ENCODE measurements at regions not wholly inside any gene's neighbourhood (a gene's known extent, or its start where the extent isn't known, plus 50 kb on each side); places are given as distances from the start of the nearest gene placed in this dataset.
"Not testable (repeated sequence)": the region's sequence is repeated elsewhere in the genome, so short reads cannot be mapped to it uniquely, and the experiment has no call there.

DNA sequence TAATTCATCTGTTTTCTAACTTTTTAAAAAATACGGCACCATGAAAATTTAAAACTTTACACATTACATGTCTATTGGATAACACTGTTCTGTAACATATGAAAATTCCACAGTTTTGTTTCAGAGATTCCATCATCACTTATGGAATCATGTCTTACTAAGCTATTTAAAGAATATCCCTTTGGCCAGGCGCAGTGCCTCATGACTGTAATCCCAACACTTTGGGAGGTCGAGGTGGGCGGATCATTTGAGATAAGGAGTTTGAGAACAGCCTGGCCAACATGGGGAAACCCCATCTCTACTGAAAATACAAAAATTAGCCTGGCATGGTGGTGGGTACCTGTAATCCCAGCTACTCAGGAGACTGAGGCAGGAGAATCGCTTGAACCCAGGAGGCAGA is 131.7 kb upstream of the KRR1 start:
- DNase-seq (ENCODE audit: low read depth) = not testable (repeated sequence)

DNA sequence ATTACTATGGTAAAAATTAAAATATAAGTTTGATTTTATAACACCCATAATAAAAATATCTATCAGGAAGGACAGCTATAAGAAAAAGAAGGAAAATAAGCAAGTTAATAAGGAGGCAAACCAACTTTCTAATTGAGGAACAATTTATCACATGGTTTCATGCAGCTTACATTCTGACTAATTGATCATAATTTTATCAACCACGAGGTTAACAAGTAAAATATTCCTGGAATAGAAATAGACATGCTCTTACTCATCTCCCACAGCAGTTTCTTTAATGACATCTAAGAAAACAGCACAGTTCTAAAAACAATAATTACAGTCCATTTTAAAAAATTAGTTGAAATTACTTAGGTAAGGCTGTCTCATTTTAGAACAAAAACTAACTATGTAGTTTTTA is 130.8 kb upstream of the KRR1 start:
- DNase-seq (ENCODE audit: low read depth) = no peak

DNA sequence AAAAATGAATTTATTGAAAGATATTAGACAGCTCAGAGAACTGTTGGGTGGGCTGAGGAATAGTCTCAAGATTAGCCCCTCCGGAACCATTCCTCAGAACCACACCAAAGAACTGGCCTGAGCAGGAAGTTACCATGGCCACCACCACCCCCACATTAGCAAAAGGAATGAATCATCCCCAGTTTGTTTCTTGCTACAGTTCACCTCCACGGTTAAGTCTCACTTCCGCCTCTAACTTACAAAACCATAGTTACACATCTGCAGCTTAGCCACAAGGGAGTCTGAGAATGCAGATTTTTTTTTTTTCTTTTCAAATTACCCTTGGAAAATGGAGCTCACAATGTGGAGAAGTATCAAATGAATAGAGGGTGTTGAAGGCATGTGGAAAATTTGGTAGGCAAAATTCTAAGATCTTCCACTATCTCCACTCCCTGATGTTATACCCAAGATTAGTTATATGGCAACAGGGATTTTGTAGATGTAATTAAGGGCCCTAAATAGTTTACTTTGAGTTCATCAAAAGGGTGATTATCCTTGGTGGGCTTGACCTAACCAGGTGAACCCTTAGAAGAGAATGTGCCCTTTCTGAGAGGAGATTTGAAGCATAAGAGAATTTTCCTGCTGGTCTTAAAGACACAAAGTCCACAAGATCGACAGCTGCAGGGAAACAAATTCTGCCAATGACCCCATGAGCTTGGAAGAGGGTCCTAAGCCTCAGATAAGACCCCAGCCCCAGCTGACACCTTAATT is 129.8 kb upstream of the KRR1 start:
- DNase-seq (ENCODE audit: low read depth) = no peak

DNA sequence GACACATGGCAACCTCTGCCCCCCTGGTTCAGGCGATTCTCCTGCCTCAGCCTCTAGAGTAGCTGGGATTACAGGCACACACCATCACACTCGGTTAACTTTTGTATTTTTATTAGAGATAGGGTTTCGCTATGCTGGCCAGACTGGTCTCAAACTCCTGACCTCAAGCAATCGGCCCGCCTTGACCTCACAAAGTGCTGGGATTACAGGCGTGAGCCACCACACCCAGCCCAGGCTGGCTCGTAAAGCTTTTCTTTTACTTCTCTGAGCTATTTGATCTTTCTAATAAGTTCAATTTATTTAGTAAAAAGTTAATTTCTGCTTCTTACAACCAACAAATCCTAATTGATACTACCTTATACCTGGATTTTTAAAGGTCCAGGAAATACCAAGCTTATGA is 127.4 kb upstream of the KRR1 start:
- no peak for DNase-seq (ENCODE audit: low read depth)

DNA sequence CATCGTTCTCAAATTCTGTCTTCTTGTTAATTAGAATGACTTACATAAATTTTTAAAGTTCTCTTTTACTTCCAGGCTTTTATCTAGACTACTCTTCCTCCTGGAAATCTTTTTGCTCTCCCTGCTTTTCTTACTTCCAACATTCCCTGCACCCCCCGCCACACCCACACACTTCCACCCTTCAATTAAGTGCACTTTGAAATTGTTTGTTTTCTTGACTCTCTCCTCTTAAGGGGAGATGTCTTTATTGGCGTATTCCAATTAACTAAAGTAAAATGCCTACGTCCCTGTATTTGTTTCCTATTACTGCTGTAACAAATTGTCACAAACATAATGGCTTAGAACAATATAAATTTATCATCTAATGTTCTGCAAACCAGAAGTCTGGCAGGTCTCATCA is 125.2 kb upstream of the KRR1 start:
- no peak for DNase-seq (ENCODE audit: low read depth)

DNA sequence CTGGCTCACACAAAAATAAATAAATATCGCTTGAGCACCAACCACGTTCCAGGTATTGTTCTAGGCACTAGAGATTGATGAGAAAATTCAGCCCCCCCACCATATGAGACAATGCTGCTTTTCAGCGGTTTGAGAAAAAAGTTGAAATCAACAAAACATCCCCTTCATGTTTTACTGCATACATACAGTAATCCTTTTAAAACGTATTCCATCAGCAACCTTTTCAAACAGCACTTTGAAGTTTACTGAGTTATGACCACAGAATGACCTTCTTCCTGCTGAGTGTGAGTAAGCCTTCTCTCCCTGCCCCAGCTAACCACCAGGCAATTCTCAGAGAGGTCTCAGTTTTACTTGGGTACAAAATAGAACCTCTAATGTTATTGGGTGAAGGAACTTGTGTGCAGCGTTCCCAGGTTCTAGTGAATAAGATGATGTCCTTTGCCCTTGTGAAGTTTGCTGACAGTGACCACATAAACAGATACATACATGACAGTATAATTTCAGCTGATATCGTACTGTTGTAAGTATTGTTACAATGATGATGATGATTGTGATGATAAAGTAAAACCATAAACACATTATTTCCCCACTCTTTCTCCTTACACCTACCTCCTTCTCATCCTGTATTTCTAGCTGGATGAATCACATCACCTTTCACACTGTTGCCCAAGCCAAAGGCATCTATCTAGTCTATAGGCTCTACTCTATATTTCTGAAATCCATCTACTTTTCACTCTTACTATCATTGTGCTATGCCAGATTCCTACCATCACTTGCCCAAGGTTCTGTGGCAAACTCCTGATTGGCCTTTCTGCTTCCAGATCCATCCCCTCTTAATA is 124.4 kb upstream of the KRR1 start:
- DNase-seq (ENCODE audit: low read depth) = no peak

DNA sequence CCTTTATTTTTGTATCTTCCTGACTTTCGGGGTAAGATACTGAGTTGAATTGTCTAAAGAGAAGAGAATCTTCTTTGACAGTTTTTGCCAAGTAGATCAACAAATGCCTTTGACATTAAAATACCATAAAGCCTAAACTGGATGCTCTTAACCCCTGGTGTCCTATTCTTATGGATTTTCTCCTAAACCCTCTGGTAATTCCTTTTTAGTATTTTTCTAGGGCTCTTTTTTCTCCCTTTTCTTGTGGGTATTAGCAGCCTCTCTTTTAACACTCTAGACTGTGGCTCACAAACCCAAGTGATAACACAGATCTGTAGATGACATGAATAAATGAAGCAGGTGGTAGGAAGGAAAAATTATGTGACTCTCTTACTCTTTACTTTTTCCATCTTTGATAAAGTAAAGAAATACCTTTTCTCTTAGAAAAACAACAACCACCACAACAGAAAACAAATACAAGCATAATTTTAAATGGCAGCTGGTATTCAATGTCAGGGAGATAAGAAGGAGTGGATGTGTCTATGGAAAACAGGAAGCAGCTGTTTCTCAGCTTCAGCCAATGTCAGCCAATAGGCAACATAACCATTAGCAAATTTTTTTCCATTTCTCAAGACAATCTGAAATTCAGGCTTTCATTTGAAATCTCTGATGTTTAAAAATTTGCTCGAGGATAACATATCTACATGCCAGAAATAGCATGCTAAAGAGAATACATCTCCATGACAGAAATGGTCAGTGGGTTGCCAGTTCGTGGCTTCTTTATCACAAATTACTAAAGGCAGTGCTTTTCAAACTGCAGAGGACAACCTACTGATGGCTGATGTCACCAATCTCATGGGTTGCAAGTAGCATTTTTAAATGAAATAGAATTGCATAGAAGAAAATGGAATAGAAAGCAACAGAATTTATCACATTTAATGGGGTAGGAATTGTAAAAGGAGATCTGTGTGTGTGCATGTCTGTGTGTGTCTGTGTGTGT is 123.1 kb upstream of the KRR1 start:
- DNase-seq (ENCODE audit: low read depth) = no peak

DNA sequence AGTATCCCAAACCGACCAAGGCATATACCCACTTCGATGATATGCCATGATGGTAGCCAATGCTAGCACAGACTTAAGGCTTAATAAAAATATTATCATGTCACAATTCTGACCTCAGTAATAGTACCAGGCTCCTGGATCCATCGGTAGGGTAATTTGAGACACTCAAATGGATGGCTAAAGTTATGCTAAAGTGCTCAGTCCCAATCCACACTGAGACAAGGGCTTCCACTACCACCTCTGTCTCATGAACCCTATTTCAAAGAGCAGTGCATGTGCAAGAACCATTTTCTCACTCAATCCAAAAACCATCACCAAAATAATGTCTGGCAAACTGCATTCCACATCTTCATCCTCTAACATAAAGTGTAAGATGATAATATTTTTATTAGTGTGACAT is 122.4 kb upstream of the KRR1 start:
- DNase-seq (ENCODE audit: low read depth) = no peak

DNA sequence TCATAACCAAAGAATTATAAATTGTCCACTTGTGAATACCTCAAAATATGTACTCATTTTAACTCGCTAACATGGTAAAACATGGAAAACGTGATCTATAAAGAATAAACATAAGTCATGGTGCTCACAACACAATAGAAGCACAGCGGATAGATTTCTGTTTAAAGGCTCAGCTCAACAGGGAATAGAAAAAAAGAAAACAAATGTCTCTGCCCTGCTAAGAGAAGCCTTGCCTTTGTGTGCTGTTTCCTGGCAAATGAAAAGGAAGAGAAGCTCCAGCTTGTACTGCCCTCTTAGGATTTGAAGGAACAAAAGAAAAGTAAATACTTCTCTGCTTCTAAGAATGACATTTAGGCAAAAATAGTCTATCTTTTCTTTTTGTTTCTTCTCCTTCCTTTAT is 121.0 kb upstream of the KRR1 start:
- DNase-seq (ENCODE audit: low read depth) = no peak

DNA sequence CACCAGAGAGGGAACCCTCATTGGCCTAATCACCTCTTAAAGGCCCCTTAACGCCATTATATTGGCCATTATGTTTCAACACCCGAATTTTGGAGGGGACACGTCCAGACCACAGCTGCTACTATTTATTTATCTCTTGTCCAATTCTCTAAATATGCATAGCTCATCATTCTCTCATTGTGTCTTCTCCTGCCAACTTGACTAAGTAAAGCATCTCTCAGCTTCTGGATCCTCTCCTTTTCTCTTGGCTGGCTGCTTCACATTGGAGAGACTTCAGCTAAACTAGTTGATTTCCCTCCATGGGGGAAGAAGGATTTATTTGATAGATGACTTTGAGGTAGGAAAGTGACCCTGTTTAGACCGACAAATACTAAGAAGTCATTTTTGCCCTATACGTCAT is 120.4 kb upstream of the KRR1 start:
- DNase-seq (ENCODE audit: low read depth) = no peak

DNA sequence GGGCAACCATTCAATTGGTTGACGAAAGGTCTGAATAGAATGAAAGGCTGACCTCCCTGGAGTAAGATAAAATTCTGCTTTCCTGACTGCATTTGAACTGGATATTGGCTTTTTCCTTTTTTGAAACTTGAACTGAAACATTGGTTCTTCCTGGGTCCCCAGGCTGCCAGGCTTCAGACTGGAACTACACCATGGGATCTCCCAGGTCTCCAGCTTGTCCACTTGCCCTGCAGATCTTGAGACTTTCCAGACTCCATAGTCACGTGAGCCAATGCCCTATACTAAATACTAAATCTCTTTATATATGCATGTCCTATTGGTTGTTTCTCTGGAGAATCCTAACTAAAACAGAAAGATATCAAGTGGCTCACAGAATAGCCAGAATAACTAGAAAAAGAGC is 118.7 kb upstream of the KRR1 start:
- no peak for DNase-seq (ENCODE audit: low read depth)

DNA sequence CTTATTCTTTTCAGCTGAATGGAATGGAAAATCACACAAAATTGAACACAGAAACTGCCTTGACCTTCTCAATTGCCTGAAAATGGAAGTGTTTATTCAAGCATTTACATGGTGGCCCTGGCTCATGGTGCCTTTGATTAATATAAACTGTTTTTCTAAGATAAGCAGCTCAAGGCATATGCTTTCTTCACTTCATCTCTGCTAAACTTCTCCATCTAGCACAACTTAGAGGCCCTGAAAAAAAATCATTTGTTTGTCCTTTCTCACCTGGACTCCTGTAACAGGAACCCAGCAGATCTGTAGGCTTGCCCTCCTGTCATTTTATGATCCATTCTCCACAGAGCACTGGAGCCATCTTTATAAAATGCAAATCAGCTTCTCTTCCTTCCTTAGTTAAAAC is 117.5 kb upstream of the KRR1 start:
- no peak for DNase-seq (ENCODE audit: low read depth)

DNA sequence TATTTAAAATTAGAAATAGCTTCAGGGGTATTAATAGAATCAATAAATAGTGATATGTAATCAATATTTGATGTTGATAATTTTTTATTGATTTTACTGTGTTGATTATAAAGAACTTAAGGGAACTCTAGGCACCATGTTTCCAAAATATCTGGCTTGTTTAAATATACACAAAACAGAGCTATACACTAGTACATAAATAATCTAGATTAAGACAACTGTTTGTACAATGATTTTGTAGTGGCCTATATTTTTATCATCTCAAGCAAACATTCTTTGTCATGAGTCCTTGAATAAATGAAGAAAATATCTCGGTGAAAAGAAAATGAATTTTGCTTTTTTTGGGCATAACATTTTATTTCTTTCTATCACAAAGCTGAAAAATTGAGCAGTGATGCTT is 117.1 kb upstream of the KRR1 start:
- DNase-seq (ENCODE audit: low read depth) = no peak

DNA sequence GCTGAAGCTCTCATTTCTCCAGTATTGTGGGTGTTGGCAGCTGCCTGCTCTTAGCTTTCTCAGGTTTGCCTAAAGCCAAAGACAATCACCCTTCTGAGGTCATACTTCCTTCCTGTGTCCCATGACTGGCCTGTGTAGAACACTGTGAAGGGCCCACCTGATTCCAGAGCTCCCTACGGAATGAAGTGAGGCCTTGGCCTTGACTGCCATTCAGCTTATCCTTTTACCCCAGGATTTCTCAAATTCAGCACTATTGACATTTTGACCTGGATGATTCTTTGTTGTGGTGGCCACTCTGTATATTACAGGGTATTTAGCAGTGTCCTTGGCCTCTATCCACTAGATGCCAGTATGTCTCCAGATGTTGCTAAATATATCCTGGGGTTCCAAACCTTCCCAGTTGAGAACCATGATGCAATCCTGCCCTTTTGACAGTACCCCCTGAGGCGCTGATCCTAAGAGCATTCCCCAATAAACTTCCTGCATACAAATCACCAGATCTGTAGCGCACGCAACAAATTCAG is 112.3 kb upstream of the KRR1 start:
- DNase-seq (ENCODE audit: low read depth) = no peak

DNA sequence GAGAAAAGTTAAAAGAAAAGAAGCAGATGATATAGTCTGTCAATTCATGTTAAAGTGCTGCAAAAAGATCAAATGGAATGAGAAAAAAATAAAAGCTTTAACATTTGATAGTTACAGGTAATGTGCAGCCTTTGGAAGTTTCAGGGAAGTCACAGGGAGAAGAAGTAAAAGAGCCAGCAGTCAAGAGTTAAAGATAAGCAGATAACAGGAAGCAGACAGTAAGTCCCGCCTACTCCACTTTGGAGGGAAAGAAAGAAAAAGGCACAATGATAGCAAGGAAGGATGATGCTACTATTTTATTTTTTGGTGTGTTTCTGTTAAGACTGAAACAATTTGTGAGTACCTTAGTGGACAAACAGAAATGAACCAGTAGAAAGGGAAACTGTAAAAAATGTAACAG is 111.1 kb upstream of the KRR1 start:
- no peak for DNase-seq (ENCODE audit: low read depth)

DNA sequence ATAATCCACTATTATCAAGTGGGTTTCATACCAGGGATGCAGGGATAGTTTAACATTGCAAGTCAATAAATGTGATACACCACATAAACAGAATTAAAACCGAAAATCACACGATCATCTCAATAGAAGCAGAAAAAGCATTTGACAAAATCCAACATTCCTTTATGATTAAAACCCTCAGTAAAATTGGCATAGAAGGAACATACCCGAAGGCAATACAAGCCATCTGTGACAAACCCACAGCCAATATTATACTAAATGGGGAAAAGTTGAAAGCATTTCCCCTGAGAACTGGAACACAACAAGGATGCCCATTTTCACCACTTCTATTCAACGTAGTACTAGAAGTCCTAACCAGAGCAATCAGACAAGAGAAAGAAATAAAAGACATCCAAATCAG is 103.0 kb upstream of the KRR1 start:
- DNase-seq (ENCODE audit: low read depth) = not testable (repeated sequence)

DNA sequence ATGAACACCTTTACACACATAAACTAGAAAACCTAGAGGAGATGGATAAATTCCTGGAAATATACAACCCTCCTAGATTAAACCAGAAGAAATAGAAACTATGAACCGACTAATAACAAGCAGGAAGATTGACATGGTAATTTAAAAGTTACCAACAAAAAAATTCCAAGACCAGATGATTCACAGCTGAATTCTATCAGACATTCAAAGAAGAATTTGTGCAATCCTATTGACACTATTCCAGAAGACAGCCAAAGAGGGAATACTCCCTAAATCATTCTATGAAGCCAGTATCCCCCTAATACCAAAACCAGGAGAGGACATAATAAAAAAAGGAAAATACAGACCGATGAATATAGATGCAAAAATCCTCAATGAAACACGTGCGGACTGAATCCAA is 102.6 kb upstream of the KRR1 start:
- DNase-seq (ENCODE audit: low read depth) = no peak

DNA sequence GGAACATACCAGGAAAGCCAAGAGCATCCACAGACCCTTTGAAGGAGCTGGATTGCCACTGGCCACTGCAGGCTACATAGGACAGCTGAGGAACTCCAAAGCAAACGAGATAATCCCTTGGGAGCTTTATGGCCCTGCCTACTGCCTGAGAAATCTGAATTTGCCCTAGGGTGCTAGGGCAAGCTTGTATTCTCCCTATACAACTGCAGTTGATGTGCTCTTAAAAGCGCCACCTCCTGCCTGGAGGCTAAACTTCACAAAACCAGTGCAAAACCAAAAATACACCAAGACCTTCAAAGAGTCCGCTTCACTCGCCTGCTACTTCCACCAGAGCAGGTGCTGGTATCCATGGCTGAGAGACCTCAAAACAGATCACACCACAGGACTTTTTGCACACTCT is 99.6 kb upstream of the KRR1 start:
- no peak for DNase-seq (ENCODE audit: low read depth)

DNA sequence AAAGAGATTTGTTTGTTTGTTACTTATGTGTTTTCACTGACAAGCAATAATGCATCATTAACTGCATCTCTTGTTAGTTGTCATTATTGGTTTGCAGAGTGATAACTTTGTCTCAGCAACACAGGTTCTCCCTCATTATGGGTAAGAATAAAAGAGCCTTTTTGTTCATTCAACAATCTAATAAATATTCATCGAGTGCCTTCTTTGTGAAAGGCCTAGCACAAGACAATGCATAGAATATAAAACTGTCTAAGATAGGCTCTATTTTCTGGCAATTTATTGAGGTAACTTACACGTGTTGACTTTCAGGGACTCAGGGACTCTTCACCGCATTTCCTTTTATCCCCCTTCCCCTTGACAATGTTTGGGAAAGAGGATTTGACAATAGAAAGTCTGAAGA is 95.5 kb upstream of the KRR1 start:
- DNase-seq (ENCODE audit: low read depth) = no peak

DNA sequence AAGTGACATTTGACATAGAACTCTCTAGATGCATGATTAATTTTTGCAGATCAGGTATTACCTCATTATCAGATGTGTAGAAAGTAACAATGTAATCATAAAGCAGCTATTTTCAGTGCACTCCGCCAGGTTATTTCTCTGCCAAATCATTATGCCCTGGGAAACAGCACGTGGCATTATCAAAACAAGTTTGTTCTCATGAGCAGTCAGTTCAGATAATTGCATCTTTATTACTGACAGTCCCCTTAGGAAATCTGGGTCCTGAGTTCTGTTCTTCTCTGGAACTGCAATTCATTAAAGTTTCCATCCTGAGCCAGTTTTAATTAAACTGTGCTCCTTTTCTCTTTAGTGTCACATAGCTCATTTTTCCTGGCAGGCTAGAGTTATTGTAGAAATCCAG is 94.7 kb upstream of the KRR1 start:
- DNase-seq (ENCODE audit: low read depth) = no peak

DNA sequence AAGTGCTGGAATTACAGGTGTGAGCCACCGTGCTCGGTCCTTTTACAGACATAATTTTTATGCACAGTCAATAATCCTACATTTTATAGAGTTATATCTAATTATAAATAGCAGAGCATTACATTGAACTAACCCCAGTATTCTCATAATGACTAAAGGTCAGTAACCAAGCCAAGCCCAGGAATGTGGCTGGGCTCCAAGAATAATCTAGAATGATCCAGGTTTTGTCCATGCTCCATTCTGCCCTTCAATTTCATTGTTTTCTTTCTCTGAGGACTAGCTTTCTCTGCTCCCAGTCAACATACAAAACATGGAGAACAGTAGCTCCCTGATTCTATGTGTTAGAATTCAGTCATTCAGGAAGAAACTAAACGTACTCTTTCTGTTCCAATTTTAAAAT is 92.1 kb upstream of the KRR1 start:
- no peak for DNase-seq (ENCODE audit: low read depth)

DNA sequence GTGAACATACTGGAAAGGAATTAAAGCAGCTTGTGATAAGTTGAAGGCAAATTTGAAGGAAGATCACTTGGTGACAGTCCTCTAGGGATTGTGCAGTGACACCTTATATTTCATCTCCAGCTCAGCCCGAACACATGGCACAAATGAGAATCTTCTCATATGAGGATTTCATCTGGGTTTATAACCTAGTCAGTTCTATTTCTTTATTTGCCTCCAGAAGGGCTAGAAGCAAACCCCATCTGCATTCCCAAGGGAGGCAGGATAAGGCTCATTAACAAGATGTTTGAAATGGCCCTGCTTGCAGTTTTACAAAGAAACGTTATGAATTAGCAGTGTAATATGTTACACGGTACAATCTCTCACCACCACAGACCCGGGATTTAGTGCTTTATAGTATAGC is 90.7 kb upstream of the KRR1 start:
- DNase-seq (ENCODE audit: low read depth) = no peak

All from activated T-helper 1 cell treated with Interleukin-2 at 50 U/mL for 16 hours (primary cell).